Glomerular endothelial cell (primary cell): ENCODE measurements at regions not wholly inside any gene's neighbourhood (a gene's known extent, or its start where the extent isn't known, plus 50 kb on each side); places are given as distances from the start of the nearest gene placed in this dataset.
"Not testable (repeated sequence)": the region's sequence is repeated elsewhere in the genome, so short reads cannot be mapped to it uniquely, and the experiment has no call there.

Source experiments
- DNase-seq: peaks from one replicate; pipeline ENCODE4 v3.0.0-alpha.2; 2011; ENCODE audit warnings: low read depth, low spot score; ENCODE audit errors: extremely low read depth

DNA sequence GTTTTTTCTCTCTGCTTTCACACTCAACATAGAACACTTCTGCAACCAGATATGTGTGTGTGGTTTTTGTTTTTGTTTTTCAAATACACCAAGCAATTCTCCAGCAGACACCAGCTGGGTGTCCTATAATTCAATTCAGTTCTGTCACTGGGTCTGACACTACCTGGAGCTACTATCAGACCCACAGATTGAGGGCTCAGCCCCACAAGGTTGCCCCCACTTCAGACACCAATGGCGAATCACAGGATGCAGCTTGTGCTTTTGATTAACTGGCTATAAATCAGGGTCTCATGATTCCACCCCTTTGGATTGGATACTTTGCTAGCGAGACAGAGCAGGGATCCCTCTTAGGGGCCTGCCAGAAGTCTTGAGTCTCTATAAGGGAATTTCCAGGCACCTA lies 462.2 kb upstream of the NRP1 start:
- no peak for DNase-seq

DNA sequence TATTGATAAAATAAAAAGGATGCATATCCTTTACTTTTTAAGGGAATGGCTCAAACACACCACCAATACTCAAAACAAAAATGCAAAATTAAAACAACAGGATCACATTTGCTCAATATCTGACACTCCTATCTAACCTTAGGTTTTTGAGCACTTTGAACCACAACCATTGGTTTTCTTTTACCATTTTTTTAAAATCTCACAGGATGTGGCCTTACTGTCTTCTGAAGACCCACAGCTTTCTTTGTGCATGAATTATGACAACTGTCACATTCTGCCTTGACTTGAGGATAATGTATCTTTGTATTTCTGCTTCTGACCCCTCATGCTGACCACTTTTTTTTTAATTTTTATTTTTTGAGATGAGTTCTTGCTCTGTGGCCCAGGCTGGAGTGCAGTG lies 461.1 kb upstream of the NRP1 start:
- no peak for DNase-seq

DNA sequence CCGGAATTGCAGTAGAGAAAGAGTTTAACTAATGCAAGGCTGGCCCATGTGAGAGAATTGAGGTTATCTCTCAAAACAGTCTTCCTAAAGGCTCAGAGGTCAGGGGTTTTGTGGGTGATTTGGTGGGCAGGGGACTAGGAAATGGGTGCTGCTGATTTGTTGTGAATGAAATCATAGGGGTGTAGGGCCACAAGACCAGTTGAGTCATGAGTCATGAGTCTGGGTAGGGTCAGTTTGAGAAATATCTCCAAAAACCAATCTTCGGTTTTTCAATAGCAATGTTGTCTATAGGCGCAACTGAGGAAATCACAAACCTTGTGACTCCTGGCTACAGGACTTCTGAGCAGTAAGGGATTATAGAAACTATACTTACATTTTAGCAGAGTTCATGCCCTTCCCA lies 460.0 kb upstream of the NRP1 start:
- DNase-seq, result no peak

DNA sequence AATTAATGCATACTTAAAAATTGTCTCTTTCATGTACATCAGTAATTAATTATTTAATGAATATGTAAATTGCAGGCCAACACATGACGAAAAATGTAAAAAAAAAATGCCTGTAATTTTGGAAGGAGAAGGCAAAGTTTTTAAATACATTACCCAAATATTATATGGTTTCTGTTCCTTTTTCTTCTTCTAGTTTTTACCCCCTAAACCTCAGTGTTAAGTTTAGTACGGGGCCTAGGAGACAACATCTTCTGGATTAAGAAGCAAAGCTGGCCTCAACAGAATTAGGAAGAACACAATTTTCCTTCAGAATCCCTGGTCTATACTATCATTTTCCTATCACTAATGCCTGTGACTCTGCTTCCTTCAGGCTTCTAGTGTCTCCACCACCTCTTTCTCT lies 459.3 kb upstream of the NRP1 start:
- no peak for DNase-seq

DNA sequence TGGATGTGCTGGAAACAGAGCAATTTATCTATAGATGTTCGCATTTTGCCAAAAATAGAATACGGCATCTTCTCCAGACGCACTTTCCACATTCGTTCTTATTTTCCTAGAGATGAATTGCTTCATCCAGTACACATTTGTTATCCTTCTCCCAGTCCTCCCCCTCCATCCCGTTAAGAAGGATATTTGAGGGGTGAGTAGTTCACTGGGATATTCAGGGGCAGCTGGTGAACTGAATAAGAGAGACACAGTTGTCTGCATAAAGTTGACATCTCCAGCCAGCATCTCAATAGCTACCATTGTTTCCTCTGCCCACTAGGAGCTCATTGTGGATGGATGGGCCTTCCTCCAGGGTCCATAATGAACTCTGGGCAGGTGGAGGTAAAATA lies 456.8 kb upstream of the NRP1 start:
- DNase-seq, result no peak

DNA sequence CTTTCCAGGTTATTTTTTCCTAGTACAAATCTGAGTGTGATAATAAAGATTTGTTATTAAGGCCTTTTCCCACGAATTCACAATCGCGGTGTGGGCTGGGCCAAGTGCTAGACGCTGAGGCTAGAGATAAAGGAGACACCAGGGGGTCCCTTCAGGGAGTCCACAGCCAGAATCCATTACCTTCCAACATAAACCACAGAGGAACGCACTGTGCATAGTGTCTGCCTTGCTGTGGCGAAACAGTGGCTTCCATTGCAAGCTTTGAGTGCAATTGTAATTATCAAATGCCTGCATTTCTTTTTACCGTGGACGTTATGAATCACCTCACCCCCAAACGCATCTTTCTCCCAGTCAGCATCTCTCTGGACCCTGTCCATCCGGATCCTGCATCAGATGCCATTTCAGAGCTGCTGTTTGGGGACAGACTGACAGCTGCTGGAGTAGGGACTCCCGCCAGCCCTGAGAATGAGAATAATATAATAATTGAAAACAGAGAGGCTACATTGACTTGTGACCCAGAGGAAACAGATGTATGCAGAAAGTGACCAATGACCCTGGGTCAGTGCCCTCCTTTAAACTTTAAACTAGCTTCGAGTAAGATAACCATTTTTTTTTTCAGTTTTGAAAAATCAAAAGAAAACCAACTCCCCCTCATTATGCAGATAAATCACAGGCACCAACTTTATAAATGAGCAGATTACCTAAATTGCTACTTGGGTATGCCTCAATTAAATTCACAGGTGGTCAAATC lies 456.2 kb upstream of the NRP1 start:
- no peak for DNase-seq

DNA sequence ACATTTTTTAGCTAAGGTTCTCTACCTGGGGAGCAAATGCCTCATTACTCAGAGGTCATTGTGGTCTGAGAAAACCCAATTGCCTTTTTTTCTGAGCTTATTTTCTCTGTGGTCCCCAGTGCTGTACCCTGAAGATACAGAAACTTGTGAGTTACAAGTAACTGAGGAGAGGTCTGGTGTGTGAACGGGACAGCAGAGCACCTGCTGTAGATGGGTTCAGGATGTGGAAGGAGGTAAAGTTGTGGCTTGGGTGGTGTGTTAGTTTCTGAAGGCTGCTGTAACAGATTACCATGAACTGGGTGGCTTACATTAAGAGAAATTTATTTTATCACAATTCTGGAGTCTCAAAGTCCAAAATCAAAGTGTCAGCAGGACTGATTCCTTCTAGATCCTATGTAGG lies 449.1 kb upstream of the NRP1 start:
- DNase-seq, result no peak

DNA sequence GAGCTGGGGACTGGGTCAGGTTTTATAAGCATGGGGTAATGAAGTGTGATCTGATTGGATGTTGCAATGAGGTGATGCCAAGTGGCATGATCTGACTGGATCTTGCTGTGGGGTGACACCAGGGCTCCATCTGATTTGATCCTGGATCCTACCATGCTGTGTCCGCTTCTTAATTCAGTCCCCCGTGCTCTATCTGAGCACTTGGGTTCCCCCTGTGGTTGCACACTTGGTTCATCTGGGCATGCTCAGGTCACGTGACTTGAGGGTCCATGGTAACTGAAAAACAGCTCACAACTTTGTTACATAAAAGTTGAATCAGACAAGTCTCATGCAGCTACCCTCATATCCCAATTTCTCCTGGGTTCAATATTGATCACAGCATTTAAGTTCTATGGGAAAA lies 448.6 kb upstream of the NRP1 start:
- no peak for DNase-seq

DNA sequence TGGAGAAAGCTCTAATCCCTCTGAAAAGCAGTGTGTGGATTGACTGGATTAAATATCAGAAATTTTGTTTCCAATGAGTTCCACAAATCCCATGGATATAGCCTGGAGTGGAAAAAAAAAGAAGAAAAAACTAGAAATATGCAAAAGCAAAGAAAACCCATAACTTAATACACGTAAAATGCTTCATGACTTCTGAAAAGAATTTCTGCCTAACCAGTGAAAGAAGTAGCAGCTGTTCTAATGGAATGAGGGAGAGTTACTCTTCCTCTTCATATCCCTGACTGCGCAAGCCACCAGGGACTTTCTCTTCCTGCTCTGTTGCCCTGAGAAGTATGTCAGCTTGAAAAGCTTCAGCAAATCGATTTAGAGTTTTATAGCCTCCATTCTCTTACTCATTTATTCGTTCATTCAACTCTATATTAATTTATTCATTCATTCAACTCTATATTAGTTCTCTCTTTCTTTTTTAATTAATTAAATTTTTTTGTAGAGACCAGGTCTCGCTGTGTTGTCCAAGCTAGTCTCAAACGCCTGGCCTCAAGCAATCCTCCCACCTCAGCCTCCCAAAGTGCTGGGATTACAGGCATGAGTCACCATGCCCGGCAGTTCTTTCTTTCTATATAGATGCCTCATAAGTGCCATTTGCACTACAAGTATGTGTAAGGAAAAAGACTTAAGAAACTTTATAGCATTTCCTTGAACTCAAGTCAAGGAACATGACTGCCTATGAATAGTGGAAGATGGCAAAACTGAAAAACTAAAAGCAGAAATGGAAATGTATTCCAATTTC lies 447.3 kb upstream of the NRP1 start:
- DNase-seq, result no peak

DNA sequence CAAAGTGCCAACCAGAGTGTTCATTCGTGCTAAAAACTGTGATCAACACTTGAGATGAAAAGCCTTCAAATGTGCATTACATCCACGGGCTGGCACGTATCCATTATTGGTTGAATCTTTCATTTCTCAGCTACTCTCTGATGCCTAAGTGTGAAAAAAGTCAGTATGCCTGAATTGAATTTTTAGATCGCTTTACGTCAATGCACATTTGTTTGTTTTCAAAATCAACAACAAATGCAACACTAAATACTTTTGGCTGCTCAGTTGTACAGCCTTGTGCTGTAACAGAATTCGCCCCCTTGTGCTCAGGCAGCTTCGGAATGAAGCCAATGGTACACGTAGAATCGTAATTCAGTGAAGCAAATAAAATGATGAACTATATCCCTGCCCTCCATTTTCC lies 446.5 kb upstream of the NRP1 start:
- DNase-seq, result no peak

DNA sequence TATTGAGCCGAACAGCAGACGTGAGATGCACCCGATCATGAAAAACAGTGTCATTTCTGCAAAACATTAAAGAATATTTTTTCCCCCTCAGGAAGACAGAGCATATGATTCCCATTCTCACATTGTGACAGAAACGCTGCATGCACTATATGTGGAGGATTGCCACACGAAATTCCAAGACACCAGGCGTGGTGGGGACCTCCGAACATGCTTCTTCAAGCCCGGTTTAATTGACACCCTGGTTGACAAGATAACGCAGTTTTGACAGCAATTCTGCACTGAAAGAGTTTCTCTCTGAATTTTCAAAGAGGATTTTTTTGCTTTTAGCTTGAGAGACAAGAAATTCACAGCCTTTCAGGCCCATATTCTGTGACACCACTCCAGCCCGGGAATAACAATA lies 442.8 kb upstream of the NRP1 start:
- DNase-seq, result no peak

DNA sequence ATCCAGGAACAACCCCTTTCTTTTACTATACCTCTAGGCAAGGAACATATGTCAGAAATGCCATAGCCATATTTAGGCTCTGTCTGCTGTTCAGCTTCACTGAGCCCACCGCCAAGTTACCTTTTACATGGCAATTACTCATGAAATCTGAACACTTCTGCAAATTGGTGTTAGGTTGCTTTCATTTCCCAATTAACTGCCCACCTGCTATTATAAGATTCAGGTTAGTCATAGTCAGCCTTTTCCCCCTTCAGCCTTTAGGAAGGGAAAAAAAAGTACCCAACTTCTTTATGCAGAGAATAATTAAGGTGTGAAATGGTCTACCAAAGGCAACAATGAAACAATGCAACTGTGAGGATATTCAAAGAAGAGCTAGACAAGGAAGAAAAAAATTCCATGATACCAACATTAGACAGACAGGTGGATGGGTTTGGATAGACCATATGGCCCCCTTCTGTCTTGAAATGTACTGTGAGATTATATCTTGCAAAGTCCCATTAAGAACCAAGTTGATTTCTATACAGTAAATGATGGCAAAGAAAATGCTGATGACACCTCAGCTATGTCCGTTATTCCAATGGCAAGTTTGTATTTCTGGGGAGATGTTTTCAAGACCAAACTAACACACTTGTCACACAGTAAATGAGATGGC lies 442.1 kb upstream of the NRP1 start:
- no peak for DNase-seq

DNA sequence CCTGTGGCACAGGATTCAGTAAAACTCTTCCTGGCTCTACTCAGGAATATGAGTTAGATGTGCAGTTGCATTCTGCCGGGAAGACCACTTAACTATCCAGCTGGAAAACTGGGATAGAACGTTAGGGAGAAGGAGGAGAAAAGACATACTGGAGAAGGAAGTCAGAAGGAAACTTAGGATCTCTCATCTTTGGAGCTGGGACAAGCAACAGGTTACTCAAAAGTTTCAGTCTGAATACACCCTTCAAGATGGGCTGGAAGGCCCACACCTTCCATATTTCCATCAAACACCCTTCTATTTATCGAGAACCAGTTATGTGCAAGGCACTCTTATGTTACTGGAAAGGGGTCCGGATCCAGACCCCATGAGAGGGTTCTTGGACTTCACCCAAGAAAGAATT lies 440.4 kb upstream of the NRP1 start:
- no peak for DNase-seq

DNA sequence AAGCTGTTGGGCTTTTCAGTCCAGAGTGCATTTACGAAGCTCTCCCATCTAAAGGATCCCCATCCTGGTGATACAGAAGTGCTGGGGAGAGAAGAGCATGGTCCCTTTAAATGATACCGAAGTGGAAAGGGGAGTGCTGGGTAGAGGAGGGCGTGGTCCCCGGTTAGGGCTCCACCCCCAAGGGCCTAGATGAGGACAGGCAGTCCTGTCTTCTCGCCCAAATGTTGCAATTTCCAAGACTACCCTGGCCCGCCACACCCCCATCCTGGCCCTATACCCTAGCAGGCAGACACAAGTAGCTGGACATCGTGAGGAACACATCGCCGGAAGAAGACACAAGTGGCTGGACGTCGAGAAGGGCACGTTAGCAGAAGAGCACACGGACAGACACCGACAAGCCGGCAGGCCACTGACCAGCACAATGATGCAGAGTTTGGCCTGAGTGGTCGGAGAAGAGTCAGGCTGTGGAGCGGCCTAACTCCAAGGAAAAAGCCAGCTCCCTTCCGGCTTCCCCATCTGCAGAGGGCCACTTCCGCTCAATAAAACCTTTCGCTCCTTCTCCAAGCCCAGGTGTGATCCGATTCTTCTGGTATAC lies 439.5 kb upstream of the NRP1 start:
- DNase-seq, result no peak

DNA sequence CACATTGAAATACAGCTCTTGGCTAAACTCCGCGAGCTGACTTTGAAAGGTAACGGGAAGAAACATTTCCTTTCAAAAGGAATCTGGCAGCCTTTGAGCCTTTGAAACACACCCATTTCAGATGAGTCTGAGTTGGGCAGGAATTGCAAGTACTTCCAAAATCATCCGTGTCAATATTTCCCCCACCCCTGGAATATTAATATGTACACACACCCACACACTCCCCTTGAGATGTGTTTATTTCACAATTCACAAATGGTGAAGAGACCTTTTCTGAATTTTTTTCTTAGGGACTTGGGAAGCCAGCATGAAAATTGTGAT lies 438.7 kb upstream of the NRP1 start:
- no peak for DNase-seq

DNA sequence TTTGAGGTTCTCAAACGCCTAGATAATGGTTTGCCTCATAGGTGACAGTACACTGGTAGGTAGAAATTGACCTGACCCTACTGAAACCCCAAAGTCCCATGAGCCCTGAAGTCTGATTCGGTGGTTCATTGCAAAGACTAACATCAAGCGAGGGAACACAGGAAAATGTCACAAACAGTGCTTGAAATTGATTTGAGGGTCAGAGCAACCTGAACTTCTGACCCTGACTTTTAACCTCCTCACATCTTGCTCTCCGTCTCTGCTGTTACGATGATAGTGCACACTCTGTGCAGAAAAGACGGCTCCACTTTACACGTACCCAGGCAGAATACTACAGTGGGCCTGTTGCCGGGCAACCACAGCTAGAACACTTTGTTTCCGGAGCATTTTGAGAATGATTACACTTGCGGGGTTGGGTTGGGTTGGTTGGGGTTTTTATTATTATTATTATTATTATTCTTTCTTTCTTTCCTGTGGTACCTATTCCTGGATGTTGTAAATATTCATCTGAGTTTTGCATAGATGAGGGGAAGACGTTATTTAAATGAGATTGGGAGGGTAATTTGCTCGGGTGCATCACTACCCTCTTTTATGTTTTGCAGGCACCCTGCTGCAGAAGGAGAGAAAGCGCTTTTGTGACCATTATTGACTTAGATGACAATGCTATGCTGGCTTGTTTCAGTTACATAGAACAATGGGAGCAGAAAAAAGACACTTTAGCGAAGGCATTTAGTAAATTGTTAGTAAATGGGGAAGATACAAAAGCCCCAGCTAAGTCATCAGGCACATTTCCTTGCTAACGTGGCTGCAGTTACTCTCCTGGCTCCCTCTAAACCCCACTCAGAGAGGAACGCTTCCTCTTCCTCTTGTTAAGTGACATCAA lies 438.1 kb upstream of the NRP1 start:
- DNase-seq, result peak; percentile 16

DNA sequence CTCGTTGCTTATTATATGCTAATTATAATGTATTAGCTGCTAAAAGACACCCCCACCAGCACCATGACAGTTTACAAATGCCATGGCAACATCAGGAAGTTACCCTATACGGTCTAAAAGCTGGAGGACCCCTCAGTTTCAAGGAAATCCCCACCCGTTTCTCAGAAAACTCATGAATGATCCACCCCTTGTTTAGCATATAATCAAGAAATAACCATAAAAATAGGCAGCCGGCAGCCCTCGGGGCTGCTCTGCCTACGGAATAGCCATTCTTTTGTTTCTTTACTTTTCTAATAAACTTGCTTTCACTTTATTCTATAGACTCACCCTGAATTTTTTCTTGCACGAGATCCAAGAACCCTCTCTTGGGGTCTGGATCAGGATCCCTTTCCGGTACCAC lies 437.4 kb upstream of the NRP1 start:
- not testable (repeated sequence) for DNase-seq

DNA sequence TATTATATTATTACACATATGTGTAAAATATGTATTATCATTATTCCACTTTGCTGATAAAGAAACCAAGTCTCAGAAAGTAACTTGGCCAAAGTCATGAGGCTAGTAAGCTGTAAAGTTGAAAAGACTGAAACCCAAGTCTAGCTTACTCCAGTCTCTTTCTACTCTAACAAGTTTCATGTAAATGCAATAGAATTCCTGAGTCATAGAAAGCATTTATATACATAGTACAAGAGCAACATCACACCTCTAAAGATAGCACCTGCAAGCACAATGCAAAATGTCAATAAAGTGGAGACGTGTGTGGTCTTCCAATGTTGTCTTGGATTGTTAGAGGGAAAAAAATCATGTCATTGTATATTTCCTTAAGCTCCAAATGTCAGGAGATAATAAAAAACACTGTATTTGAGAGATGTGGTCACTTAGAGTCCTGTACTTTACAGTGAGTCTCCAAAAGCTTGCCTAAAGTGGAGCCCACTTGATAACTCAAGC lies 430.3 kb upstream of the NRP1 start:
- DNase-seq, result no peak

DNA sequence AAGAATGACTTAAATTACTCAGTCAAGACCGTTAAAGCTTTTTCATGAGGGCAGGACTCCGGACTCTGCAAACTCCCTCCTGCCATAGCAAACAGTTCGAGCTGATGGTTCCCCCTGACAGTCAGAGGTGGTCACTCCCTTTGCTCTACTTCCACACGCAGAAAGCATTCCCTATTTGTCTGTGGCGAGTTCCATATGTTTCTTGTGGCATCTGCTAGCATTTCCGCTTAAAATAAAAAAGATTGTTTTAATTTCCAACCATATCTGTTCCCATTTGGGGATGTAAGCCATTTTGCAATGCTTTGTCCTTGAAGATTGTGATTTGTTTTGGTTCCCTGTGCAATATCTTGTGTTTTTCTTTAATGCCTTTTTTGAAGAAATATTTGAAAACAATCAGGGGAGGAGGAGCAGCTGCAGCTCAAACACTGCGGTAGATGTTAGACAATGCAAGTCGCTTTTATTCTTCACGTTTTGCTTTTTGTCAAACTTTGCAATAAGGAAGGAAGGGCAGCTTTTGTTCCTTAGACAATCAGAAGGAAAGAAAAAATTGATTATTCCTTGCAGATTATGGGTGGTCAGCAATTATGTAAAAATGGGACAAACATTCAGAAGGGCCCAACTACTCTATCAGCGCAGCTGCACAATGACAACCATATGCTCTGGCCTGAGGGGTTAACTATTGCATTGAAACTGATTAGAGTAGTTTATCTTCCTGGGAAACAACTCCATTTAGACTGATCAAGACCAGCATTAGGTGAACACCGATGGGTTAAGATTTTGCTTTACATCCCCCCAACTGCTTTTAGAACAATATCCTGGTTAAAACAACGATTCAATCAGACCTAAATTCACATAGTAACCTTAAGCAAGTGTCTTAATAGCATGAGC lies 425.8 kb upstream of the NRP1 start:
- no peak for DNase-seq

DNA sequence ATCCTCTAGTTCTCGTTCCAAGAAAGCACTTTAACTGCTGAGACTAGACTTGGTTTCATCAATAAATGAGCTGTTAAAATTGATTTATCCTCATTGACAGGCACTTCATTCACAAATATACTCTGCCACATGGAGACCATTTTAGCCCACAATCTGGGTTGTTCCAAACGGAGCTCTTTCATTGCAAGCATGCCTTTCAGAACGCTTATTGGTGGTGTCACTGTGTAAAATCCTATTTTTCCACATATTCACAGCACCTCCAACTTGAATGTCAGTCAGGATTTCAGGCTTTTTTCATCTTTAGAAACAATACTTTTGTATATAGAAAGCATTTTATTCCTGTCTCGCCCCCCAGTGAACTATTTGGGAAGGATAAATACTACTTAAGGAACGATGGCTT lies 424.7 kb upstream of the NRP1 start:
- no peak for DNase-seq
